Hematopoietic multipotent progenitor cell treated with erythropoietin and hydrocortisone succinate and interleukin-3 and kit ligand, for 17 days (in vitro differentiated cells): ENCODE measurements at regions not wholly inside any gene's neighbourhood (a gene's known extent, or its start where the extent isn't known, plus 50 kb on each side); places are given as distances from the start of the nearest gene placed in this dataset.

Experiments
- DNase-seq: peaks from one replicate; pipeline ENCODE4 v3.0.0-alpha.2; 2015; ENCODE audit warnings: low spot score

GRCh38 chr5:61910771-61911170, 395.2 kb upstream of the KIF2A start:
- no peak for DNase-seq

- no peak for DNase-seq
Observed at GRCh38 chr5:61912559-61912958, 393.4 kb upstream of the KIF2A start.

DNA sequence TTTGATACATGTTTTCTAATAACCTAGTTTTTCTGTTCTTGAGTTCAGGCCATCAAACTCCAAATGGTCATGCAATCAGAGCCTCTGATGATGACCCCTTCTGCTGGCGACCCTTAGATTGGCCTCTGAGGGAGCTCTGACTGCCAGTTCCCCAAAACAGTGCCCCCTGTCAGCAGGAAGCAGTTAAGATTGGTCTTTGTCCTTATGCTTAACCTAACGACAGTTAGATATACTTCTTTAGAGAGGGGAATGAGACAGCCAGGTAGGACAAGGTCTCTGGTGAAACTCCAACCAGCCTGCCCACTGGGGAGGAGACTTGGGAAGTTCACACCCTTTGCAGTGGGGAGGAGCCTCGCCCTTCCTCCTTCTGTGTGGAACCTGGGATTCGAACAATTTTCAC, 390.4 kb upstream of the KIF2A start:
- DNase-seq: no peak

DNA sequence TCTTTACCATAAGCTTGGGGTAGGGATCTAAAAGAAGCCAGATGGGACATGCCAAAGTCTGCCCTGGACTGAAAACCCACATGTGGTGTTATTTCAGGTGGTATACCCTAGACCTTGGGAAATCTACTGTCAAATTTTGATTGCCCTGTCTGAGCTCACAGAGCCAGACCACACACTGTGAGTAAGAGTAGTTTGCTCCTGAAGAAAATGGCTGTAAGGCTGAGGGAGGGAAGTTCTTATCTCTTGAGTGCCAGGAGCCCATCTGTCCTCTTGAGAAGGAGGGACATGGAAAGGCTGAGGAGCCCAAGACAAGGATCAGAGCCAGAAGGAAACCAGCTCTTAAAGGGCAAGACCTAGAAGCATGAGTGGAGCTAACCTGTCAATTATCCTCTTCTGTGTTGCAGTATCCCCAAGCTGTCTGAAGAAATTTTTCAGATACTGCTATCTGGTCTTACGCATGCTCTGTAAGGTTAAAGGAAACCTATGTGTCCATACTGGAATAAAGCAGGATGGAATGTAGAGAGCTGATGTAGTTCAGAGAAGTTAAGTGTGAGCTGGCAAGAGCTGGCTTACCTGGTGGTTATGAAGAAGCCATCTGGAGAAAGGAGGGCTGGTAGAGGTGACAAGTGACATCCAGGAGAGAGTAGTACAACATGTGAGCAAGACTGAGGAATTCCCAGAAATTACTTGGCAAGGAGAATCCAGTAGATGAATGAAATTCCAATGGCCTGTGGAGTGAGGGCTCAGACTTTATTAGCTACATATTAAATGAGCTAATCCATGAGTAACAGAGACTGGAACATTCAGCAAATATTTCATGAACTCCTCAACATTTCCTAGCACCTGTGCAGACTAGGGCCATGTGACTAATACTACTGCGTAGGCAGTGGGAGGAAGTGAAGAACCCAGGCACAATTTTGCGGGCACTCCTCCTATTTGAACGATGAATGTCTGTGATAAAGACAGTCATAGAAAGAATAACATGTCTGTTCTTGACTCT, 389.1 kb upstream of the KIF2A start:
- DNase-seq: no peak

GRCh38 chr5:61918611-61919010, 387.4 kb upstream of the KIF2A start:
- DNase-seq: no peak

DNA sequence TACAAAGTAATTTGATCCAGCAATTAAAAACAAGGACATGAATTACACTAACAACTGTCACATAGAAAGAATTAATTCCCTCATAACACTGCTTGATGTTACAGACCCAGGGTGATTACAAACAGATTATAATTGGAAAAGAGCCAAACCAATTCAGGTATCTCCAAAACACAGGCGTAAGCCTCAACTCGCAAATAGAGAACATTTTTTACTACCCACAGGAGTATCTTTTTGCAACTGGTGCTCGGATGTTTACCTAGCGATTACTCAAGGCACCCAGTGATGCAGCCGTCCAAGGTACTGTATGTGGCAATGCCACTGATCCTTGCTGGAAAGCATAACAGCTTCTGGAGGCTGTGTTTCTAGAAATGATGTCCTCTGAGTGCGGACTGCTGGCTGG, 386.1 kb upstream of the KIF2A start:
- DNase-seq: no peak

DNA sequence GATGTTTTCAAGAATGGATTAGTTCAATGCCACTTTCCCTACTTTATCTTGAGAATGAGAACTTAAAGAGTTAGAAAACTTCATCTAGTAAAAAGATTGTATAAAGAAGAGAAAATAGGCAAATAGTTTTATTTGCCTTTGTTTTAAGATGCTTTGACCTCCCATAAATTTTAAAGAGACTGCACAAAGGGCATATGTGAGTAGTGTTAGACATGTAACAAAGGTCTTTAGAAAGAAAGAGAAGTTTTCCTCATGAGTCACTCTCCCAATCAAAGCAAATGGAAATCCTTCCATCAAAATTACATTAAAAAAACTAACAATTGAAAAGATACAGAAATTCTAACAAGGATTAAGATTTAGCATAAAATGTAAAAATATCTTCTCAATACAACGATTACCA, 381.8 kb upstream of the KIF2A start:
- DNase-seq: no peak

DNA sequence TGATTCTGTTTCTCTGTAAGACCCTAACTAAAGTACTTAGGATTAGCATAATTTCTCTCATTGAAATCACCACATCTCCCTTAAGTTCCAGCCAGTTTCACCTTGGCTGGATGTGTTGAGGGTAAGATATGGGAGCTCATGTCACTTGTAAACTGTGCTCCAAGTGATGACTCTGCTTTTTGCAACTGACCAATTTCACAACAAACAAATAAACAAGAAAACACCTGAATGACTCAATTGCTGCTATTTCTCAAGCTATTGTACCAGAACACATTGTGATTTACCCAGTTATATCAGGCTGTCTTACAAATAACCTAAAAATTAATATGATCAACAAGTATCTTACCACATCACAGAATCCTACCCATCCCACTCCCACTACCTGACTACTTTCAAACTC, 379.1 kb upstream of the KIF2A start:
- DNase-seq: no peak

DNA sequence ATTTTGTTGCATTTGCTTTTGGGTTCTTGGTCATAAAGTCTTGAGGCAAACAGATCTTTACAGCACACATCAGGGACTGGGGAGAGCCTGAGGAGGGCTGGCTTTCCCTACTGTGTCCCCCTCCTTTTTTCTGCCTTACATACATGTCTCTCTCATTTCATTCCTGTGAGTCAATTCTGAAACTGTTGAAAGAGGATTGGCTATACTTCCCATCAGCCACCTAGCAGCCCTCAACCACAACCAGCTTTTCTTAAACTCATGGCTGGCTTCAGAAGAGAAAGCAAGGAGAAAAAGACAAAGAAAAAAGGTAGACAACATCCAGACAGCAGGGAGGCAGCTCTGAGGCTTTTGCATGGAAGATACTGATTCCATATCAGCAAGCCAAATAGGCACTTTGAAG, 374.8 kb upstream of the KIF2A start:
- DNase-seq: no peak

DNA sequence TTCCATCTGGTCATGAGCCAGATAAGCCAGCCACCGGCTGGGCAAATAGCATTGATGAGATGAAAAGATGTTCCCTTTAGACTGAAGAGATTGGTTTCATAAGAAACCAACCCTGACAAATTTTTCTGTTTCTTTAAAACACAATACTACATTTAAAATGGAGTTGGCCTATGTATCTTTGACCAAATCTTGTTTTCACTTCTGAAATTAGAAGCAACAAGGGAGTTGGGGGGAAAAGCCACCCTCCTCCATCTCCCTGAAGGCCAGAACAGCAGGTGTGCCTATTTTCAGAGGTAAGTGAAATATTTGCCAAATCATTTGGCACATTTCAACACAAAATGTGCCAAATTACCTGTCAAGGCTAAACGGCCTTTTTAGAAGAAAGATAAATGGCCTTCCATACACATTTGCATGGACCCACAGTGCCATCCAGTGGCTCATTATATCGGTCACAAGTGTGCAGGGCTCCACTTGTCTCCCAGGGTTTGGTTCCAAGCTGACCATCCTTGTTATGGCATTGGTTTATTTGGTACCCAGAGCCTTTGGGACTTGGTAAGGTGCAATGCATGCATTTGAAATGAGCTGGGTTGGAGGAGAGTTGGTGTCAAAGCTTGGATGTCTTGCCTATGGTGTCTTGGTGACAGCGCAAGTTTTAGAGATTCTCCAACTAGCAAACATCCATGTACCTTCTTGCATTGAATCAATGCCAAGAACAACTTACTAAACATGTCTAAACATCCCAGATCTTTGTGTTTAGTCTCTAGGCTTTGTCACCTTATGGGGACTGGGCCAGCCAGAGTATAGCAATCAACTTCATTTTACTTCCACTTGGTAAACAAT, 372.0 kb upstream of the KIF2A start:
- DNase-seq: no peak

DNA sequence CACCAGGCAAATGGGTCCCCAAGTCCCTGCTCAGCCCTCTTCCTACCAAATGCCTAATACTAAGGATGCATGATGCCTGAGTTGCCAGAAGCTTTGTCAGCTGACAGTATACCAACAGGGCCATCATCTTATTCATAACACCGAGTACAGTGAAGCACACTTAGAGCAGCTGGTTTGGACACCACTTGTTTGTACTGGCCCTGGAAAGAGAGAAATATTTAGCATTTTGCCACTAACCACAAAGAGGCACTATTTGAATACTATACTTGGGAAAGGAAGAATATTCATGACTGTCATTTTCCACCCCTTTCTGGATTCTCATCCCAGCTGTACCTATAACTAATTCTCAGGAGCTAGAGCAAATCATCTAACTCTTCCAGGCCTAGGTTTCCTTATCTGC, 364.4 kb upstream of the KIF2A start:
- DNase-seq: no peak

DNA sequence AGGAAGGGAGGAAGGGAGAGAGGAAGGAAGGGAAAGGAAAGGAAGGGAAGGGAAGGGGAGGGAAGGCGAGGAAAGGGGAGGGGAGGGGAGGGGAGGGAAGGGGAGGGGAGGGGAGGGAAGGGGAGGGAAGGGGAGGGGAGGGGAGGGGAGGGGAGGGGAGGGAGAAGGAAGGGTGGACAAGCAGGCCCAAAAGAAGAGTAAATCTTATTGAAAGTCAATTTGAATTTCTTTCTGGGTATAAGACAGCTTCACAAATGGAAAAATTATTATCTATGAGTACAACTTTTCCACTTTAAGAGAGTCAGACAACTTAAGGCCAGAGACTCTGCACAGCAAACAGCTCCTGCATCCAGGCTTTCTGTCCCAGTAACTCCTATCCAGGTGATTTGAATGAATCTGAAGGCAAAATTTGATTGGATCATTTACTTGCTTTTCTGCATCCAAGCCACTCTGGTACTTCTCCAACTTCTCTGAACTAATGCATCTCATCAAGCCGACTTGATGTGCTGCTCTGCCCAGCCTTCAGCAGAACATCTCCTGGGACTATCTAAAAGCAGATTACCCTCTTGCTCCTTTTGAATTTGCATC, 363.4 kb upstream of the KIF2A start:
- DNase-seq: no peak

GRCh38 chr5:61943713-61944112, 362.3 kb upstream of the KIF2A start:
- no peak for DNase-seq

GRCh38 chr5:61948151-61948550, 357.9 kb upstream of the KIF2A start:
- DNase-seq: no peak

- no peak for DNase-seq
Observed at GRCh38 chr5:61949054-61949678, 356.8 kb upstream of the KIF2A start.

DNA sequence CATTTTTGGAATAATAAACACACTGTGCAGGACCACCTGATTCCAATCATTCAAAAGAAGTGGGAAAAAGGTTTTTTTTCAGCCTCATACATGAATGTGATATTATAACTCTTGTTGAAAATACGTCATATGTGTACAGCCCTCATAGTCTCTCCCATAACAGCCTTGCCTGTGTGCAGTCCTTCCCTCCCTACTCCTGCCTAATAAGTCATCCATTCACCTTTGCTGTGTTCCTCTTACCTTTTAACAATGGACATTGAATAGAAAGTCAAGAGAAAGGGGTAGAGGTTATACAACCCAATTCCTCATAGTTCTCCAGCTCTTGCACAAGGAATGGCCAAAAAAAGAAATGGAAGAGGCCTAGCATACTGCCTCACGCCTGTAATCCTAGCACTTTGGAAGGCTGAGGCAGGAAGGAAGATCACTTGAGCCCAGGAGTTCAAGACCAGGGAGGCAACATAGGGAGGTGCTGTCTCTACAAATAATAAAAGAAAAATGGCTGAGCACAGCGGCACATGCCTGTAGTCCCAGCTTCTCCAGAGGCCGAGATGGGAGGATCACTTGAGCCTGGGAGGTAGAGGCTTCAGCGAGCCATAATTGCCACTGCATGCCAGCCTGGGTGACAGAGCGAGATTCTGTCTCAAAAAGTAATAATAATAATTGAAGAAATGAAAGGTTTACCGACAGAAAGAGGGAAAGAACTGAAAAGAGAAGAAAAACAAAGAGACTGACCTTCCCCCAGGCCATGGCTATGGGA, 356.1 kb upstream of the KIF2A start:
- DNase-seq: no peak

- DNase-seq: no peak
Observed at GRCh38 chr5:61951295-61951694, 354.7 kb upstream of the KIF2A start.

DNA sequence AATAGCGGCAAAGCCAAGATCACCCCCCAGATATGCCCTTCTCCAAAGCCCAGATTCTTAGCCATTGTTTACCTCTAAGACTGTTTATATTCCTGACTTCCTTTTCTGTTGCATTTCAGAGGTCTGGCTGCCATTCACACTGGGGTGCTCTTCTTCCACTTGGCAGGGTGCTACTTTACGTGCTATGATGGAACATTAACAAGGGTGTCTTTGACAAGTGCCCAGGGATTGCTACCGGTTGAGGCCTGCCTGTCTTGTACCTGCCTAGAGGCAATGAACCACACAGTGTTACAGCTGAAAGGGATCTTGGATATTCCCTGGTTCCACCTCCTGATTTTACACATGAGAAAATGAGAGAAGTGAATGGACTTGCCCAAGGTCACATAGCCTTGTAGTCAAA, 352.1 kb upstream of the KIF2A start:
- DNase-seq: no peak

DNA sequence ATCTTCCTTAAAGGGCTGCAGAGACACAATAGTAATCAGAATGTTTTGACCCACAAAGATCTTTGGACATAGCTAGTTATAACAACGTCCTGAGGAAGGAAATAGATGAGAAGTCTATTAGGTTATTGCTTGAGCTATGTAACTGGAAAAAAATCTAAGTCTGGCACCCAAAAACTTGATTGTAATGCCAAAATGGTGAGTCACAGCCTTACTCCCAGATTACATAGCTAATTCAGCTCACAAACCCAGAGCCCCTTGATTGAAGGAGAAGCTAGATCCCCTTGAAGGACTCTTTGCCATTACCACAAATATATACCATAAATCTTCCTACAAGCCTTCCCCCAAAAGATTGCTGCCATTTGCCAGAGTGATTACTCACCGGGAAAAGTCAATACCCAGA, 341.8 kb upstream of the KIF2A start:
- DNase-seq: no peak

DNA sequence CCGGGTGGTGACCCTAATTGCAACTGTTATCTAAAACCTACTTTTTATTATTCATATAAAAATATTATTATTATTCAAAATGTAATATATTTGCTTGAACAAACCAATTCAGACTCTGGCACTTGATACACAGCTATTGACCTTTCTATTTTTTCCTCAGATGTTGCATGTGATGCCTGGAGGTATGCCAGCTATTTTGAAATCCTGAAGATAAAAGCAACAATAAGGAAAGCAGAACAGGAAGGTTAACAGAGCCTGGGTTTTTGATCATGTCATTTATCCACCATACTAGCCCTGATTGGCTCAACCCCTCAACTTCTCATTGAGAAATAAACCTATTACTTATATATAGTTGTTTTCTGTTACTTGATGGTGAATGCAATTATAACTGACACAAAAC, 340.9 kb upstream of the KIF2A start:
- DNase-seq: no peak

GRCh38 chr5:61965490-61965889, 340.5 kb upstream of the KIF2A start:
- no peak for DNase-seq
